ENCODE measurements at regions not wholly inside any gene's neighbourhood (a gene's known extent, or its start where the extent isn't known, plus 50 kb on each side); places are given as distances from the start of the nearest gene placed in this dataset.

DNA sequence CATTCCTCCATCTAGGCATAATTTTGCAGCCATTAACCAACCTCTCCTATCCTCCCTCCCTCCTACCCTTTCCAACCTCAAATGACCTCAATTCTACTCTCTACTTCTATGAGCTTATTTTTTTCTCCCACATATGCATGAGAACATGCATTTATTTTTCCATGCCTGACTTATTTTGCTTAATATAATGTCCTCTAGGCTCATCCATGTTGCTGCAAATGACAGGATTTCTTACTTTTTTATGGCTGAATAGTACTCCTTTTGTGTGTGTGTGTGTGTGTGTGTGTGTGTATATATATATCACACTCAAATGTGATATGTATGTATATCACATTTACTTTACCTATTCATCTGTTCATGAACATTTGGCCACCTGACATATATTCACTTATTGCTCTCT lies 339.4 kb downstream of the SIPA1L2 start:
- TF ChIP-seq EZH2phosphoT487 (IDR thresholded peaks at IDR 0.05; ENCODE audit: borderline replicate concordance, low read length), result no peak
- H3K4me2 ChIP-seq (ENCODE audit: low read length), result no peak overlapping the region
- intact Hi-C loops (cut with micrococcal nuclease), result no loop called here
- no peaks in the 10 kb centered on the region for H3K36me3 ChIP-seq (ENCODE audit: low read depth, low read length)
- ChIA-PET POLR2A (ENCODE audit: unreplicated experiment) (no interaction called here), CTCF (no interaction called here)
- H3K4me1 ChIP-seq (ENCODE audit: insufficient read depth, low read length), result peaks cover 9% of the 10 kb centered on the region
- no peak for DNase-seq
- H4K20me1 ChIP-seq (ENCODE audit: low read length), result no peaks in the 10 kb centered on the region
- H3K9ac ChIP-seq (ENCODE audit: low read length), result no peak overlapping the region
- no peak overlapping the region for H3K4me3 ChIP-seq (ENCODE audit: low read length)
- no peaks in the 10 kb centered on the region for H3K79me2 ChIP-seq (ENCODE audit: low read length)
- no peak for ATAC-seq
- BruUV-seq (replicated peaks), result no TSS peak
- no peaks in the 10 kb centered on the region for H3K9me3 ChIP-seq (ENCODE audit: low read length)
- H3K27me3 ChIP-seq (ENCODE audit: low read length), result no peaks in the 10 kb centered on the region
- no peak overlapping the region for H2AFZ ChIP-seq (ENCODE audit: low read length)
- 0 out of 2 replicates have a peak, but pooled peaks cover 4% of the 10 kb centered on the region for H3K9me2 ChIP-seq (replicated peaks; ENCODE audit: low read length)
- no peak overlapping the region for H3K27ac ChIP-seq (ENCODE audit: low read length)
- no peaks in the 10 kb centered on the region for H3F3A ChIP-seq (ENCODE audit: low read length, unreplicated experiment)

GRCh38 chr1:232287676-232288569 lies 342.0 kb downstream of the SIPA1L2 start:
- H3K79me2 ChIP-seq (ENCODE audit: low read length), result no peaks in the 10 kb centered on the region
- TF ChIP-seq EZH2 (IDR thresholded peaks at IDR 0.05; ENCODE audit: low read length, unreplicated experiment) (no peak), EZH2phosphoT487 (IDR thresholded peaks at IDR 0.05; ENCODE audit: borderline replicate concordance, low read length) (no peak)
- TF ChIP-seq, protein P1, sequence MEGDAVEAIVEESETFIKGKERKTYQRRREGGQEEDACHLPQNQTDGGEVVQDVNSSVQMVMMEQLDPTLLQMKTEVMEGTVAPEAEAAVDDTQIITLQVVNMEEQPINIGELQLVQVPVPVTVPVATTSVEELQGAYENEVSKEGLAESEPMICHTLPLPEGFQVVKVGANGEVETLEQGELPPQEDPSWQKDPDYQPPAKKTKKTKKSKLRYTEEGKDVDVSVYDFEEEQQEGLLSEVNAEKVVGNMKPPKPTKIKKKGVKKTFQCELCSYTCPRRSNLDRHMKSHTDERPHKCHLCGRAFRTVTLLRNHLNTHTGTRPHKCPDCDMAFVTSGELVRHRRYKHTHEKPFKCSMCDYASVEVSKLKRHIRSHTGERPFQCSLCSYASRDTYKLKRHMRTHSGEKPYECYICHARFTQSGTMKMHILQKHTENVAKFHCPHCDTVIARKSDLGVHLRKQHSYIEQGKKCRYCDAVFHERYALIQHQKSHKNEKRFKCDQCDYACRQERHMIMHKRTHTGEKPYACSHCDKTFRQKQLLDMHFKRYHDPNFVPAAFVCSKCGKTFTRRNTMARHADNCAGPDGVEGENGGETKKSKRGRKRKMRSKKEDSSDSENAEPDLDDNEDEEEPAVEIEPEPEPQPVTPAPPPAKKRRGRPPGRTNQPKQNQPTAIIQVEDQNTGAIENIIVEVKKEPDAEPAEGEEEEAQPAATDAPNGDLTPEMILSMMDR (conservative IDR thresholded peaks at IDR 0.05; ENCODE audit: low read depth, low read length), result no peak
- no peaks in the 10 kb centered on the region for H3K9me3 ChIP-seq (ENCODE audit: low read length)
- H3K27ac ChIP-seq (ENCODE audit: low read length), result no peak overlapping the region
- H3K9me2 ChIP-seq (replicated peaks; ENCODE audit: low read length), result 0 out of 2 replicates have a peak, but pooled peaks cover under 1% of the 10 kb centered on the region
- intact Hi-C loops (cut with micrococcal nuclease), result no loop called here
- DNase-seq, result no peak
- ChIA-PET POLR2A (ENCODE audit: unreplicated experiment) (no interaction called here), CTCF (no interaction called here)
- no peaks in the 10 kb centered on the region for H4K20me1 ChIP-seq (ENCODE audit: low read length)
- no peaks in the 10 kb centered on the region for H3K27me3 ChIP-seq (ENCODE audit: low read length)
- H3K4me3 ChIP-seq (ENCODE audit: low read length), result no peak overlapping the region
- ATAC-seq, result no peak
- no peak overlapping the region for H3K9ac ChIP-seq (ENCODE audit: low read length)
- no peak overlapping the region for H2AFZ ChIP-seq (ENCODE audit: low read length)
- no peaks in the 10 kb centered on the region for H3K36me3 ChIP-seq (ENCODE audit: low read depth, low read length)
- no TSS peak for BruUV-seq (replicated peaks)
- peaks cover 2% of the 10 kb centered on the region; the same call in 1 of the 2 replicates for H3K4me1 ChIP-seq (ENCODE audit: insufficient read depth, low read length)
- no peaks in the 10 kb centered on the region for H3F3A ChIP-seq (ENCODE audit: low read length, unreplicated experiment)
- H3K4me2 ChIP-seq (ENCODE audit: low read length), result no peak overlapping the region

DNA sequence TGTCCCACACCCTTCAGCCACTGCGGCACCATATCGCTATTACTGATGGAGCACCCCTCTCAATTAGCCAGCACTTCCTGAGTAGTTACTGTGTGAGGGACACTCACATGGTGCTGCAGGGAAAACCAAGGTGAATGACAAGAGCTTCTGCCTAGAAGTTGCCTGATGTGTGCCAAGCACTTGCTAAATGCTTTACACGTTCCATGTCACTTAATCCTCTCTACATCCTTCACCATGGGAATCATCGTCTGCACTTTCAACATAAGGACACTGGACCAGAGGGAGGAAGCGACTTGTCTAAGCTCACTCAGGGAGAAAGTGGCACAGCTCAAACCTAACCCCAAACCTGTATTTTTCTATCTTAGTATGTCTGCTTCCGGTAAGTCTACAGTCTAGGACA lies 344.8 kb downstream of the SIPA1L2 start:
- CTCF ChIA-PET, result no interaction called here
- no peak overlapping the region for H3K4me3 ChIP-seq (ENCODE audit: low read length)
- TF ChIP-seq, protein P1 (conservative IDR thresholded peaks at IDR 0.05; ENCODE audit: low read depth, low read length), result no peak
- TF ChIP-seq EZH2phosphoT487 (IDR thresholded peaks at IDR 0.05; ENCODE audit: borderline replicate concordance, low read length), result no peak
- no peak for TF ChIP-seq EZH2 (IDR thresholded peaks at IDR 0.05; ENCODE audit: low read length, unreplicated experiment)
- H3K27me3 ChIP-seq (ENCODE audit: low read length), result no peaks in the 10 kb centered on the region
- no peaks in the 10 kb centered on the region for H3K9me3 ChIP-seq (ENCODE audit: low read length)
- no peak overlapping the region for H3K27ac ChIP-seq (ENCODE audit: low read length)
- H2AFZ ChIP-seq (ENCODE audit: low read length), result no peak overlapping the region
- H3K4me2 ChIP-seq (ENCODE audit: low read length), result no peak overlapping the region
- intact Hi-C loops (cut with micrococcal nuclease), result no loop called here
- BruUV-seq (replicated peaks), result no TSS peak
- no peaks in the 10 kb centered on the region for H3K79me2 ChIP-seq (ENCODE audit: low read length)
- H3K36me3 ChIP-seq (ENCODE audit: low read depth, low read length), result no peaks in the 10 kb centered on the region
- no peak overlapping the region for H3K9ac ChIP-seq (ENCODE audit: low read length)
- DNase-seq (no peak), ATAC-seq (no peak)
- H3F3A ChIP-seq (ENCODE audit: low read length, unreplicated experiment), result no peaks in the 10 kb centered on the region
- no peaks in the 10 kb centered on the region for H3K9me2 ChIP-seq (replicated peaks; ENCODE audit: low read length)
- POLR2A ChIA-PET (ENCODE audit: unreplicated experiment), result no interaction called here
- no peaks in the 10 kb centered on the region for H3K4me1 ChIP-seq (ENCODE audit: insufficient read depth, low read length)
- H4K20me1 ChIP-seq (ENCODE audit: low read length), result no peaks in the 10 kb centered on the region

All from PC-3 (cell line).